DMS 273 treated with DMSO at 0.1 percent for 48 hours (cell line): ENCODE measurements at regions not wholly inside any gene's neighbourhood (a gene's known extent, or its start where the extent isn't known, plus 50 kb on each side); places are given as distances from the start of the nearest gene placed in this dataset.

Experiments used
- DNase-seq: peaks from one replicate; lab custom pipeline; 2025; lab: John Stamatoyannopoulos, UW

DNA sequence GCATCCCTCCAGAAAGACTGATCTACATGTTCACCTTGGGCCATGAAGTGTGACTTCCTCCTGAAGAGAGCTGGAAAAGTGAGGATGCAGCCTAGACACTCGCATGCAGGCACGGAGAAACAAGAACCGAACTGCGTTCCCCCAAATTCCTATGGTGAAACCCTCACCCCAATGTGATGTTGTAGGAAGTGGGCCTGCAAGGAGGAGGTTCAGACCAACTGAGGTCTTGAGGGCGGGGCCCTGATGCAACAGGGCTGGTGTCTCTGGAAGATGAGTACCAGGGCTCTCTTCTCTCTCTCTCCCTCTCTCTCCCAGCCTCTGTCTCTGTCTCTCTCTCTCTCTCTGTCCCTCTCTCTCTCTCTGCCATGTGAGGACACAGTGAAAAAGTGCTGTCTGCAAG, 501.1 kb downstream of the BRD1 start:
- no peak for DNase-seq

DNA sequence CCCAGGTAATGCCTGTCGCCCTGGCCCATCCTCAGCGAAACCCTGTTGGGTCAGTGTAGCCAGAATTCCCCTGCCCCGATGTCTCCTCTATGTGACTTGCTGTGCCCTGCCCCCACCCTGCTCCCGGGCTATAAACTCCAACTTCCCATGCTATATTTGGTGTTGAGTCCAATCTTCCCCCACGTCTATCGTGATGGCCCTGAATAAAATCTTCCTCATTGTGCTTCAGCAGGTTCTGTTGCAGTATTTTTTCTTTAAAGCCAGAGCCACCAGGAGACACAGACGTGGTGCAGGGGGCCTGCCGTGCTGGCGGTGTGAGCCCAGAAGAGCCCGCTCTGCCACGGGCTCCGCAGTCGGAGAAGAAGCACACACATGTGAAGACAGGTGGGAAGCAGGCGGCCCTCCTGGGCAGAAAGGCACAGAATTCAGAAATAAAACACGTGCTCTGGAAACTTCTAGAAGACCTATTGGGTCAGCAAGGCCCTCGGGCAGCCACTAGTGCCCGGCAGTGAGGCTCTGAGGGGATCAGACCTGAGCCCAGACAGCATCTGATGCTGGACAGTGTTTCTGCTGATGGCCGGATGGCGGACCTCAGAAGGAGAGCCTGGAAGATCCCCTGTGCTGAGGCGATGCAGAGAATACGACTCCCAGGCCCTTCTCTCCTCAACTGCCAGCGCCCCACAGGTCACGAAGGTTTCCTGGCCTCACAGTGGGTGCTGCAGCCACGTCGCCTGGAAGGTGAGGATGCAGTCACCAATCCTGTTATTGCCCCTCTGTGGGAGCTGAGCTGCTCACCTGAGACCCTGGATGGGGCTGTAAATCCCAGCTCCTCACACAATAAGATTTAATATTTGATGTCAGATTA, 501.9 kb downstream of the BRD1 start:
- no peak for DNase-seq

DNA sequence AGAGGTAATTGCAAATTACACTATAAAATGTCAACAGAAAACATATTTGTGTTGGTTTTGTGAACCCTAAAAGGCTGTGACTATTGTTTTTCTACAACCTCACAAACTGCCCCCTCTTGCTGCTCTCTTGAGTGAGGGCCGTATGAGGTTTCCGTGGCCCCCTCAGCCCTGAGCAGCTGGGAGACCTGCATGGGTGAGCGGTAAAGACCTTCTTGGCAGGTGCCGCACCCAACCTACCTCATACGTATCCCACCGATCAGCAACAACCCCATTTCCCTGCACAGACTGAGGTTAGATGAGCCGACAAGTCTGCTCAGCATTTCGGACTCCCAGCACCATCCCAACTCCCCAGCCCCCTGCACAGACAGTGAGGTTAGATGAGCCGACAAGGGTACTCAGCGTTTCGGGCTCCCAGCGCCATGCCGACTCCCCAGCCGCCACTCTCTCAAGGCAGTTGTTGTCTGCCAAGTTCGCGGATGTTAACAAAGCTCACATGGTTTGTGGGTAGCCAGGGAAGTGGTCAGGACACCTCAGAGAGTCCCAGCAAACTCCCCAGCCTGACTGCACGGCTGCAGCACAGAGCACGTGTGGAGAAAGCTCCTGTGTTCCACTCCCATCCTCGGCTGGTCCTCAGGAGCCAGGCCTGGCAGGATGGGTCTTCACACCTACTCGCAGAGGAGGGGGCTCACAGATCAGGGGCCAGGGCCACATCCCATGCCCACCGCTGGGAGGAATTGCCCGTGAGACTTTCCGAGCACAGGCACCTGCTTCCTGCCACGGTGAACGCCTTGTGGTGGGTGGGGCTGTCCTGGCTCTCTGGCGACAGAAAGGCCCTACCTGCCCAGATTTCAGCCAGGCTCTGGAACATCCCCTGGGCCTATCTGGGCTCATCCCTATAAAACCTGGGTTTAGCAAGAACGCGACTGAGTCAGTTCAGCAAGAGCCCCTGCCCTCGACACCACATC, 502.9 kb downstream of the BRD1 start:
- DNase-seq: no peak

DNA sequence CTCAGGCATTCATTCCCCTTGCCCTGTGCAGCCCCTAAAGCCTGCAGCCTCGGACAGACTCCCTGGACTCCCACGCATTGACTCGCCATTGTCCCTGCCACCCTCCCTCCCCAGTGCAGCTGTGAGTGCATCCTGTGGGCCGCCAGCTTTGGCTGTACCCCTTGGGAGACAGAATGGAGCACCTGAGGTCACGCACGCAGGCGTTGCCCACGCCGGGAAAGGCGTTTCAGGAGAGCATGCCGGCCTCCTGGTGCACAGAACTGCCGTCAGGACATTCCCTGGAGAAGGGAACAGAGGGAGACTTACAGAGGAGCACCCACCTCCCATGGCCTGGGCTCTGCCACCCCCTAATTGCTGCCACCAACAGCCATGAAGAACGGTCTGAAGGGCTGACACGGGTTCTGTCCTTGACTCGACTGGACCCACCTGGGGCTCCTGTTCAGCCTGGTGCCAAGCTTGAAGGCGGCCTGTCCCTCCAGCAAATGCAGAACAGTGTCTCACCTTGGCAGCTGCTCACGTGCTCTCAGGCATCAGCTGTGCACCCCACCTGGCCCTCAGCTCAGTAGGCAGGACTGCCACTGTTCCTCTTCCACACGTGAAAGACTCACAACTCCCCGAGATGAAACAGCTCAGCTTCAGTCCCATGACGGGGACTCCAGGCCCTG, 503.8 kb downstream of the BRD1 start:
- no peak for DNase-seq

DNA sequence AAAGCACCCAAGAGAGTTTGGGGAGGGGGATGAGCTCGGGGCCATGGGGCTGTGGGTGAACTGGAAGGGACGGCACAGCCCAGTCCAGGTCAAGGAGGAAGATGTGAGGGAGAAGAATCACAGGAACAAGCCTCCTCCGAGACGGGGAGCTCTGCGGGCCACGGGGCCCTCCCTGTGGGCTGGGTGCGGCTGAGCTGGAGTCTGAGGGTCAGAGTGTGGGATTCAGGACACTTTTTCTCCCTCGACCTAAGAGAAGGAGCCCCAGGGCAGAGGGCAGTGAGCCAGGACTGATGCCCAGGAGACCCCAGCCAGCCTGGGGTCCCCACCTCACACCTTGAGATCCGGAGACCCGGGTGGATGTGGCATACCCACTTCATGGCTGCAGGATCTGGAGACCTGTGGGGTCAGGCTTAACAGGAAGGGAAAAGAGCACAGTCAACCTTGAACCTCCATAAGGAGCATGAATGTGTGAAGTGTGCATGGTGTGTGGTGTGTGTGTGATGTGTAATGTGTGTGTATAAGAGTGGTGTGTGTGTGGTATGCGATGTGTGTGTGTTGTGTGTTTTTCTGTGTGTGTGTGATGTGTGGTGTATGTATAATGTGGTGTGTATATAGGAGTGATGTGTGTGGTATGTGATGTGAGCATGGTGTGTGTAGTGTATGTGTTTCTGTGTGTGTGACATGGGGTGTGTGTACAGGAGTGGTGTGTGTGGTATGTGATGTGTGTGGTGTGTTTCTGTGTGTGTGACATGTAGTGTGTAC, 504.6 kb downstream of the BRD1 start:
- DNase-seq: no peak

DNA sequence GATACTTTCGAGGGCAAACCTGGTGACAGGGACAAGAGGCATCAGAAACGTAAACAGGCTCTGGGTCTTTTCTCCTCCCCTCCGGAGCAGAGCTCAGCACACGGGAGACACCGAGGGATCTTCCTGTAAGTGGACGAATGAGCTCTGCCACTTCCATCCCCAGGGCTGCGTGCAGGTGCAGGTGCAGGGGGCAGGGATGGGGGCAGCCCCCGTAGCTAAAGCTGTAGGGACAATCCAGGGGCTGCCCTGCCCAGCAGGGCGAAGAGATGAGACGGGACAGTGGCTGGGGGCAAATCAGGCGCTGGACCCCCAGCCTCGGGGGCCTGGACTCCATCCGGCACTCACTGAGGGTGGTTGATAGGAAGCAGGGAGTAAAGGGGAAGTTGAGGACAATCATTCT, 505.4 kb downstream of the BRD1 start:
- DNase-seq: no peak

DNA sequence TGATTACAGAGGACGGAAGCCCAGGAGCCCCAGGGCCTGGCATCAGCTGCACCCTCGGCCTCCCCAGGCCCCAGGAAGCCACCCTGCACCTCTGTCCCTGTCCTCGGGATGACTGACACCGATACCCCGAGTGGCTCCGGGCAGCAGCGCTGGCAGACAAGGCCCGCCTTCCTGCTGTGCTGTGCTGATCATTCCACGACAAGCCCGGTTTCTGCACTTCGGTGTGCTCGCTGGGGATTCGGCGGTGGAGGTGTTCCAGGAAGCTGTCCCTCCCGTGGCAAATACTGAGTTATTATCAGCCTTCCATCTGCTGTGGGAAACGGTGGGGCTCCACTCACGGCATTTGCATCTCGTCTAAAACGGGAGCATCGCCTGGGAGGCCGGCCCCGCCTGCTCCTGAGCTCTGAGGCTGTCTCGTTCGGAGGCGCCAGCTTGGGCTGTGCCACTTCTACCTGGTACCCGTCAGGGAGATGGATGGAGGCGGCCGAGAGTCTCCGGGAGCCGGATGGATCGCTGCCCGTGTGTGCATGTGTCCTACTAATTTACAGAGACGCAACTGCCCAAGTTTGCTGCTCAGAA, 506.1 kb downstream of the BRD1 start:
- DNase-seq: no peak

DNA sequence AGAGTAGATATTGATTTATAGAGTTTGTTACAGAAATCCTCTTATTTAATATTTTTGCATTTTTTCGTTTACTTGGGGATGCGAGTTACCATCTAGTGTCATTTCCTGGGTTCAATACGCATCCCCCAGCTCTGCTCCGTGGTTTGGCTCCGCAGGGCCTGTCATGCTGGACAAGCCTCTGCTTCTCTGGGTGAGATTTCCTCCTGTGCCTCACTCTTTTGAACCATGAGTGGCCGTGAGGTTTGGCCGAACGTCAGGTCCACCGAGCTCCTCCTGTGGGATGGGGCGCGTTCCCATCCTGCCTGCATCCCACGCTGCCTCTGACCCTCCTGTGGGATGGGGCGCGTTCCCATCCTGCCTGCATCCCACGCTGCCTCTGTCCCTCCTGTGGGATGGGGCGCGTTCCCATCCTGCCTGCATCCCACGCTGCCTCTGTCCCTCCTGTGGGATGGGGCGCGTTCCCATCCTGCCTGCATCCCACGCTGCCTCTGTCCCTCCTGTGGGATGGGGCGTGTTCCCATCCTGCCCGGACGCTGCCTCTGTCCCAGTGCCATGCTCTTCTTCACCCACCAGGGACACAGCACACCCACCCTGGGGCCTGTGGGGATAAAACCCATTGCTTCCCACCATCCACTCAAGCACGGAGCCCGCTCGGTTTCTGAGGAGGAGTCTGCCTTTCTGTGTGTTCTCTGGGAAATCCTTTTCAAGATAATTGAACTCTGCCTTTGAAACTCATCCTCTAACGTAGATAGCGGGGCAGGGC, 506.8 kb downstream of the BRD1 start:
- no peak for DNase-seq

DNA sequence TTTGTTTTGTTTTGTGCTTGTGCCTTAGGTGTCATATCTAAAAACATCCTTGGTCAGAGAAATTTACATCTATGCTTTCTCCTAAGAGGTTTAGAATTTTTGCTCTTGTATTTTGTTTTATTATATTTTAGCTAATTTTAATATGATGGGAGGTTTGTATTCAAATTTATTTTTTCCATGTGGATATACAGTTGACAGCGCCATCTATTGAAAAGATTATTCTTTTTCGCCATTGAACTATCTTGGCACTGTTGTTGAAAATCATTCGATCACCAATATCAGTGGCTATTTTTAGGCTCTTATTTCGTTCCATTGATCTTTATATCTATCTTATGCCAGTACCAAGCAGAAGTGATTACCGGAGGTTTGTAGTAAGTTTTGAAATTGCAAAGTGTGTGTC, 510.3 kb downstream of the BRD1 start:
- DNase-seq: no peak

DNA sequence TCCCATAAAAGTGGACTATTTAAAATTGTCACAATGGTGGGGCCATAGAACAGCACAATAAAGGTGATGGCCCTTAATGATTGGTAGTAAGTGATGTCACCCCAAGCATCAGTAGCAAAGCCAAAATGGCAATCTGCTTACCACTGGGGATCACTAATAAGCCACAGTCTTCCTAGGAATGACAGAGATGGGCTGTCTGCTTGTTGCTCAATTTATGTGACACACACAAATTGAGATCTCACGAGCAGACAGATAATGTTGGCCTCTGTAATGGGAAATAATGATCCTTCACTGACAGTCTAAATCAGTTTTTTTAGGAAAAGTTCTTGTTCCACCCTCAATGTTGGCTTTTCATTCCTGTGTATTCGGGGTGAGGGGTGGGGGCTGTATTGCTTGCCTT, 515.1 kb downstream of the BRD1 start:
- no peak for DNase-seq

DNA sequence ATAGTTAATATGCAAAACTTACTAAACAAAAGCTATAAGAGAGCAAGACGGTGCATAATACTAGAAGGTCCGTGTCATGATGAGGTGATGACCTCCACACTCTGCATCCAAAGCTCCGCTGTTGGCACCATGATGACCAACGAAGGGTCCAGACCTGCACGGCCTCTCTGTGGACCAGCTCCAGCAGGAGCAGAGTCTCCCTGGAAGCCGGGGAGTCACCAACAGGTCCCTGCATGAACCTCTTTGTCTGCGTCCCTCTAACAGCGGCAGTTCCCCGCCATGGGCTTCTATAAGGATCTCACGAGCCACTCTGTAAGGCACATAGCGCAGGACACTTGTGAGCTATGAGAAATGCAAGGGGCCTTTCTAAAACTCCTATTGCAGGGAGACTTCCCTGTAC, 517.3 kb downstream of the BRD1 start:
- DNase-seq: no peak

DNA sequence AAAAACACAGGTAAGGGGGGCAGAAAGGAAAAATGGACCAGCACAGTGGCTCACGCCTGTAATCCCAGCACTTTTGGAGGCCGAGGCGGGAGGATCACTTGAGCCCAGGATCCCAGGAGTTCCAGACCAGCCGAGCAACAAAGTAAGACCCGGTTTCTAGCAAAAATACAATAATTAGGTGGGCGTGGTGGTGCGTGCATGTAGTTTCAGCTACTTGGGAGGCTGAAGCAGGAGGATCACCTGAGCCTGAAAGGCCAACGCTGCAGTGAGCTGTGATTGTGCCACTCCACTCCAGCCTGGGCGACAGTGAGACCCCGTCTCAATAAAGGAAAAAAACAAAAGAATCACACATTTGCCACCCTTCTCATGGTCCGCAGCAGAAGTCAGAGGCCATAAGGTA, 519.4 kb downstream of the BRD1 start:
- no peak for DNase-seq

DNA sequence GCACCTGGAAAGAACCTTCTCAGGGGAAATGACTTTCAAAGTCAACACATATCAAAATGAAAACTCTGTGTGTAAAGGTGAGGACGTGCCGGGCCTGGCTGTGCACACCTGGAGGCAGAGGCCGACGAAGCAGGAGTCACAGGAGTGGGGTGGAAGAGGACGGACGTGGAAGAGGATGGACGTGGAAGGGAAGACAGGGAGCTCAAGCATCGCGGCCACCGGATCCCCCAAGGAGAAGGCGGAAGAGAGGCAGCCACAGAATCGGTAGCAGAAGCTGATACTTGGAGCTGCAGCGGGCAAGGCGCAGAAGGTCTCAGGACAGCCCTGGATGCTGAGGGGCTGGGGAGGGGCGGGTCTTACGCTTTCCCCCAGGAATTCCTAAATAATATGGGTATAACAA, 519.8 kb downstream of the BRD1 start:
- no peak for DNase-seq

DNA sequence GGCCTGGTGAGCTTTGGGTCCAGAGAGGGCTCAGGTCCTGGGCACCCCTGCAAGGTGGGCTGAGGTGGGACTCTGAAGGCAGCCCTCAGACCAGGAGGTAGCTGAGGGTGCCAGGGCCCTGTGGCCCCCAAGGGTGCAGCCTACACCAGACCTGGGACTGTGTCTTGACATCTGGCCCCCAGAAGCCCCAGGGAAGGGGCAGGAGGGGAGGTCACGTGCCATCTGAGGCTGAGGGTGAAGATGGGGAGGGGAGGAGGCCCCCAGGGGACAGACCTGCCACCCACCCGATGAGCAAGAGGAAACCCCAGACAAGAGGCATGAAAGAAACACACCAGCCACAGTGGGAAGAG, 520.2 kb downstream of the BRD1 start:
- DNase-seq: no peak

DNA sequence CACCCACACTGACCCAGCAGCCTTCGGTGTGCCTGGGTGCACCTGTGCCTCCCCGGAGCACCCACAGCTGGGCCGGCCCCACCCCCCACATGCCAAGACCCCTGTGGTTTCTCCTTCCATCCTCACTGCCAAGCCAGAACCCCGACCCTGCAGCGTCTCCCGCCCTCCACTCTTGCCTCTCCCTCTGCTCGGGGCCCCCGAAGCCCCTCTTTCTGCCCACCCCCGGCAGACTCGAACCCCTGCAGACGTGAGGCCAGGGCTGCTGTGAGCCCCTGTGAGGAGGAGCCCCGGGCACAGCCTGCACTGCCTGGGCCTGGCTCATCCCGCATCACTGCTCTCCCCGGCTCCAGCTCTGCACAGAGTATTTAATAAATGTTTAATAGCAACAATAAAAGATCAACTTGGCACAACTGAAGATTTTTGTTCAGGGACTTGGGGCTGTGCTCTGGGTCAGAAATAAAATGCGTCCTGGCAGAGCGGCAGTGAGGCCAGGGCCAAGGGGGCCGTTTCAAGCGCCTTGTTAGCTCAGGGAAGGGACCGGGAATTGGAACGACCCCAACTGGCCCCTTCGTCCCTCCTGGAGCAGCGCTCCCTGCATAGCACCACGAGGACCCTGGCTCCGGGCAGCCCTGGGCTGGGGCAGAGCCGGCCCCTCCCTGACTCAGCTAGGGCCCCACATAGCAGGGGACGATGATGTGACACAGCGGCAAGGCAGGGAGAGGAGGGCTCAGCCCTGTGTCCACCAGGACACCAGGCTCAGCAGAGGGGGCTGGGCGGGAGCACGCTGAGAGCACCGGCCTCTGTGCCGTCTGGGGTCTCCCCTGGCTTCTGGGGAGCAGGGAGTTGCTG, 520.8 kb downstream of the BRD1 start:
- no peak for DNase-seq

DNA sequence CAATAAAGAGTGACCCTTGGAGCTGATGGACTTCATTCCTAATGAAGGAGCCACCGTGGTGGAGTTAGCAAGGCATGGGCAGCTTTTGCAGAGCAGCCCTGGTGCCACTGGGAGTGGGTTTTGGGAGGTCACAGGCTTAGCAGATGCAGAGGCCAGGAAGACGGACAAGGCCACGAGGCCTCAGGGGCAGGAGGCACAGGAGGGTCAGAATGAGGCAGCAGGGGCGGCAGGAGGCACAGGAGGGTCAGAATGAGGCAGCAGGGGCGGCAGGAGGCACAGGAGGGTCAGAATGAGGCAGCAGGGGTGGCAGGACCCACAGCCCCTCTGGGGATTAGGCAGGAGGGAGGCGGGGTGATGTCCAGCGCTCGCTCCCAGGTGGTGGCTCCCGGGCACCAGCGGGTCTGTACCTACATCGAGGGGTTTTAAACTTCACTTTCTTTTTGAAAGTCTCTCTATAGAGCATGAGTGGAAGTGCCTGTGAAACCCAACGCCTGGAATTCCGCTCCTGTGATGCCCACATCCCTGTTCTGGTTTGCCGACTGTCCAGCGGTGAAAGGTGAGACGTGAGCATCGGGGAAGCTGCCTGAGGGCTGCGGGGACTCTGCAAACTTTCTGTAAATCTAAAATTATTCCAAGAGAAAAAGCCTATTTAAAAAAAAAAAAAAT, 521.6 kb downstream of the BRD1 start:
- DNase-seq: no peak

DNA sequence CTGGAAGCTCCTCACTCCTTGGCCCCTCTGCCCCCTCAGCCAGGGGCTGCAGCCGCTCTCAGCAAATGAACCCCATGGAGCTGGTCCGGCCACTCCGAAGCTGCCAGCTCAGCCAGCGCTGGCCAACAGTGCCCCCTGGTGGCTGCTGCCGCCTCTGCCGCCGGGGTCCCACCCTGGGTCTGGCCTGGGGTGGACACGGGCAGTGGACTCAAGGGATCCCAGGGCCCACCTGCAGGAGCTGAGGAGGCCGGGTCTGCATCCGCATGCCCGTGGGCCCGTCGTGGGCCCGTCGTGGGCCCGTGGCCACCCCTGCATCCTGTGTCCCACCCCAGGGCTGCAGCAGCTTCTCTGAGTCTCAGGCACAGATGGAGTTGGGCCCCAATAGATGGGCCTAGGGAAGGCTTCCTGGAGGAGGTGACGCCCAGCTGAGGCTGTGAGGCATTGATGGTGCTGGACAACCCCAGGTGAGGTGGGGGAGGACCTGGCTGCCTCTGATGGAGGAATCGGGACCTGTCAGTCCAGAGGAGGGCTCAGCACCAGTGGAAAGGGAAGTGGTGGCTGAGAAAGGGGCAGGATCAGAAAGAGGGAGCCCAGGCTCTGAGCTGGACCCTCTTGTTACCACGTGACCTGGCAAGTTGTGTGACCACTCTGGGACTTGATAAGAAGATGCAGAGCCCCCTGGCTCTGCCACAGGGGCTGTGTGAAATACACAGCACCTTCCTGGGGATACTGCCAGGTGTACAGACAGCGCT, 522.3 kb downstream of the BRD1 start:
- DNase-seq: no peak

DNA sequence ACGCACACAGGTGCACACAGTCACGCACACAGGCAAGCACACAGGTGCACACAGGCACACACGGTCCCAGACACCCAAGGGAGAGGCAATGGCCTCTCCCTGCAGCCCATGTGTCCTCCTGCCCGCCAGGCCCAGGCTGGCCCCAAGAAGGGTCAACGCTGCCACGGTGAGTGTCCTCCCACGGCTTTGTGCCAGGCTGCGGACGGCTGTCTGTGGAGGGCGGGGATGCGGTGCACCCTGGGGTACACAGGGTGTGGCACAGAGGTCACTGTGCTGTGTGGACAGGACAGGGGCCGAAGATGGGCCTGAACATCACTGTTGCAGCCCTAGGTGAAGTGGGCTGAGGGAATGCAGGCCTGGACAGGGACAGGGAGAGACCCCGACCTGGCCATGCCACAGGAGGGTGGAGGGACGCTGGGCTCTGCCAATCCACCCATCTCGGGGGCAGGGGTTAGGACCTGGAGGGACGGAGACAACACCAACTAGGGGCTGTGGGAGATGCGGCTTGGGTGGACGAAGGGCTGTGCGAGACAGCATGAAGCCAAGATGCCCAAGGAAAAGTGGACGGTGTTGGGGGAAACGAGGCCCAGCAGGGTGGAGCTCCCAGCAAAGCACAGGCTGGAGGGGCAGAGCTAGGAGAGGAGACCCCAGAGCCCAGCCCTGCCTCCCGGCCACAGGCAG, 523.8 kb downstream of the BRD1 start:
- DNase-seq: no peak
